ENCODE measurements at regions not wholly inside any gene's neighbourhood (a gene's known extent, or its start where the extent isn't known, plus 50 kb on each side); places are given as distances from the start of the nearest gene placed in this dataset.

DNA sequence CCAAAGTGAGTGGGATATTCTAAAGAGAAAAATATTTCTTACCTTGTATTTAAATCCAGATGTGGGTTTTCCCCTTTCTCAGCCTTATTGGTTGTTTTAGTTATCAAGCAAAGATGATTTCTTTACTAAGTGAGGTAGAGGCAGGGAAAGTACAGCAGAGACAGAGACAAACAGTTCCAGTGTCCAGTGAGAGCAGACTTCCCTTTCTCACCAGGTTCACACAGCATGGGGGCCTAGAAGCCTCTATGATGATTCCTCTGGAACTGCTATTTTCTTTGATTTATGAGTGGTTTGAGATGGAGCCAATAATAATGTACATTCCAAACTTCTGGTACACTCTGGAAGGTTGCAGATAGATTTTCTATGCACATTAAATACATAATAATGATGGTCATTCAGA lies 234.0 kb upstream of the MARCKS start:
- Mint-ChIP-seq H3K4me3 (ENCODE audit: unreplicated experiment) (no peak overlapping the region), H3K4me1 (ENCODE audit: low read depth, unreplicated experiment) (peaks cover 7% of the 10 kb centered on the region), H3K27ac (ENCODE audit: unreplicated experiment) (no peak overlapping the region), H3K27me3 (ENCODE audit: low read depth, unreplicated experiment) (peaks cover 2% of the 10 kb centered on the region), H3K36me3 (ENCODE audit: low read depth, unreplicated experiment) (no peaks in the 10 kb centered on the region), H3K9me3 (ENCODE audit: unreplicated experiment) (no peaks in the 10 kb centered on the region)
- no peak for DNase-seq (ENCODE audit: low read depth)
- no peaks in the 10 kb centered on the region for H3K4me1 ChIP-seq (ENCODE audit: insufficient read depth, low read length)
- H3K4me3 ChIP-seq (ENCODE audit: insufficient read depth, low read depth, low read length) = no peak overlapping the region
- no peak overlapping the region for H2AFZ ChIP-seq (ENCODE audit: low read depth, low read length)
- H3K27me3 ChIP-seq (ENCODE audit: insufficient read depth, low read length) = no peaks in the 10 kb centered on the region
- FAIRE-seq = no peak
- H3K36me3 ChIP-seq (ENCODE audit: insufficient read depth, low read length) = no peaks in the 10 kb centered on the region
- no peak overlapping the region for H3K9ac ChIP-seq (ENCODE audit: low read length)
- no peak overlapping the region for H3K4me2 ChIP-seq (ENCODE audit: low read length)
- no peak overlapping the region for H3K27ac ChIP-seq (ENCODE audit: low read depth, low read length)
- no peaks in the 10 kb centered on the region for H3K9me3 ChIP-seq (ENCODE audit: insufficient read depth, low read depth, low read length)
- H3K79me2 ChIP-seq (ENCODE audit: insufficient read depth, low read length) = no peaks in the 10 kb centered on the region
- TF ChIP-seq CTCF (IDR thresholded peaks at IDR 0.05; ENCODE audit: insufficient read depth, low read depth, low read length) (no peak), EZH2 (IDR thresholded peaks at IDR 0.05; ENCODE audit: insufficient read depth, low read length) (no peak)
- no peaks in the 10 kb centered on the region for H4K20me1 ChIP-seq (ENCODE audit: insufficient read depth, low read length)

GRCh38 chr6:113625850-113626249 lies 231.3 kb upstream of the MARCKS start:
- H3K36me3 ChIP-seq (ENCODE audit: insufficient read depth, low read length) = no peaks in the 10 kb centered on the region
- TF ChIP-seq EZH2 (IDR thresholded peaks at IDR 0.05; ENCODE audit: insufficient read depth, low read length) (no peak), CTCF (IDR thresholded peaks at IDR 0.05; ENCODE audit: insufficient read depth, low read depth, low read length) (no peak)
- Mint-ChIP-seq H3K27me3 (ENCODE audit: low read depth, unreplicated experiment) (peaks cover 2% of the 10 kb centered on the region), H3K4me1 (ENCODE audit: low read depth, unreplicated experiment) (peaks cover 4% of the 10 kb centered on the region), H3K4me3 (ENCODE audit: unreplicated experiment) (no peak overlapping the region), H3K36me3 (ENCODE audit: low read depth, unreplicated experiment) (no peaks in the 10 kb centered on the region), H3K9me3 (ENCODE audit: unreplicated experiment) (no peaks in the 10 kb centered on the region), H3K27ac (ENCODE audit: unreplicated experiment) (no peak overlapping the region)
- H3K79me2 ChIP-seq (ENCODE audit: insufficient read depth, low read length) = no peaks in the 10 kb centered on the region
- H4K20me1 ChIP-seq (ENCODE audit: insufficient read depth, low read length) = no peaks in the 10 kb centered on the region
- no peak overlapping the region for H3K9ac ChIP-seq (ENCODE audit: low read length)
- no peak overlapping the region for H2AFZ ChIP-seq (ENCODE audit: low read depth, low read length)
- H3K27me3 ChIP-seq (ENCODE audit: insufficient read depth, low read length) = no peaks in the 10 kb centered on the region
- H3K4me1 ChIP-seq (ENCODE audit: insufficient read depth, low read length) = peaks cover 5% of the 10 kb centered on the region
- no peak overlapping the region for H3K4me2 ChIP-seq (ENCODE audit: low read length)
- H3K27ac ChIP-seq (ENCODE audit: low read depth, low read length) = no peak overlapping the region
- H3K9me3 ChIP-seq (ENCODE audit: insufficient read depth, low read depth, low read length) = no peaks in the 10 kb centered on the region
- FAIRE-seq (no peak), DNase-seq (ENCODE audit: low read depth) (no peak)
- no peak overlapping the region for H3K4me3 ChIP-seq (ENCODE audit: insufficient read depth, low read depth, low read length)

DNA sequence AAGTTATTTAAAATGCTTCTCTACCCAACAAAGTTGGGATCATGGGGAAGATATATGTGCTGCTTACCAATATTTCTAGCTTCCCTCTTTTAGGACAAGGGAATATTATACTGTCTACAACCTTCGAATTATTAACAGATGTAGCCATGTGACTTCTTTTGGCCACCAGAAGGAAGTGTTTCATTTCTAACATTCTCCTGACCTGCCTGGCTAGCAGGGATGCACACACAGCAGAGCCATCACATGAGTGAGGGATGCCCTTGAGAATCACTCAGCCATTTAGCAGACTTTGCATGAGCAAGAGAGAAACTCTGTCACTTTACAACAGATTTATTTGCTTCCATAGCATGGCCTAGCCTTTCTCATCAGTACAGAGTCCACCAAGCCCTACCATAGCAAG lies 230.7 kb upstream of the MARCKS start:
- H3K27me3 ChIP-seq (ENCODE audit: insufficient read depth, low read length) = no peaks in the 10 kb centered on the region
- H4K20me1 ChIP-seq (ENCODE audit: insufficient read depth, low read length) = no peaks in the 10 kb centered on the region
- no peak overlapping the region for H2AFZ ChIP-seq (ENCODE audit: low read depth, low read length)
- H3K27me3 Mint-ChIP-seq (ENCODE audit: low read depth, unreplicated experiment) = peaks cover 2% of the 10 kb centered on the region
- TF ChIP-seq EZH2 (IDR thresholded peaks at IDR 0.05; ENCODE audit: insufficient read depth, low read length) (no peak), CTCF (IDR thresholded peaks at IDR 0.05; ENCODE audit: insufficient read depth, low read depth, low read length) (no peak)
- H3K4me1 Mint-ChIP-seq (ENCODE audit: low read depth, unreplicated experiment) = peaks cover 11% of the 10 kb centered on the region
- H3K4me1 ChIP-seq (ENCODE audit: insufficient read depth, low read length) = peaks cover 11% of the 10 kb centered on the region
- no peaks in the 10 kb centered on the region for H3K79me2 ChIP-seq (ENCODE audit: insufficient read depth, low read length)
- H3K27ac Mint-ChIP-seq (ENCODE audit: unreplicated experiment) = no peak overlapping the region
- H3K9me3 Mint-ChIP-seq (ENCODE audit: unreplicated experiment) = no peaks in the 10 kb centered on the region
- H3K4me3 Mint-ChIP-seq (ENCODE audit: unreplicated experiment) = no peak overlapping the region
- no peaks in the 10 kb centered on the region for H3K9me3 ChIP-seq (ENCODE audit: insufficient read depth, low read depth, low read length)
- FAIRE-seq (no peak), DNase-seq (ENCODE audit: low read depth) (no peak)
- H3K36me3 Mint-ChIP-seq (ENCODE audit: low read depth, unreplicated experiment) = no peaks in the 10 kb centered on the region
- H3K27ac ChIP-seq (ENCODE audit: low read depth, low read length) = no peak overlapping the region
- H3K4me3 ChIP-seq (ENCODE audit: insufficient read depth, low read depth, low read length) = no peak overlapping the region
- no peak overlapping the region for H3K9ac ChIP-seq (ENCODE audit: low read length)
- no peaks in the 10 kb centered on the region for H3K36me3 ChIP-seq (ENCODE audit: insufficient read depth, low read length)
- no peak overlapping the region for H3K4me2 ChIP-seq (ENCODE audit: low read length)
